GM19193 (cell line): ENCODE measurements at regions not wholly inside any gene's neighbourhood (a gene's known extent, or its start where the extent isn't known, plus 50 kb on each side); places are given as distances from the start of the nearest gene placed in this dataset.

Experiments used
- POLR2A ChIP-seq: IDR thresholded peaks from 4 replicates; pipeline ENCODE4 v1.6.1; 2011; ENCODE audit not compliant: insufficient read depth, insufficient read length; ENCODE audit errors: extremely low read depth

- no peak for TF ChIP-seq POLR2A
These were observed 524.0 kb downstream of the UTRN start for GRCh38 chr6:144809120-144809519.

- no peak for TF ChIP-seq POLR2A
These were observed 524.8 kb downstream of the UTRN start for GRCh38 chr6:144809969-144810368.

GRCh38 chr6:144811140-144811539 lies 526.0 kb downstream of the UTRN start:
- TF ChIP-seq POLR2A = no peak

GRCh38 chr6:144816936-144817335 lies 531.8 kb downstream of the UTRN start:
- TF ChIP-seq POLR2A = no peak

GRCh38 chr6:144820270-144820669 lies 535.1 kb downstream of the UTRN start:
- no peak for TF ChIP-seq POLR2A

- no peak for TF ChIP-seq POLR2A
These were observed 538.0 kb downstream of the UTRN start for GRCh38 chr6:144823131-144823530.

GRCh38 chr6:144824018-144824417 lies 538.9 kb downstream of the UTRN start:
- no peak for TF ChIP-seq POLR2A

GRCh38 chr6:144834426-144835038 lies 549.4 kb downstream of the UTRN start:
- no peak for TF ChIP-seq POLR2A

GRCh38 chr6:144835322-144835973 lies 550.3 kb downstream of the UTRN start:
- TF ChIP-seq POLR2A = no peak

GRCh38 chr6:144840619-144841018 lies 555.5 kb downstream of the UTRN start:
- no peak for TF ChIP-seq POLR2A

- no peak for TF ChIP-seq POLR2A
These were observed 558.6 kb downstream of the UTRN start for GRCh38 chr6:144843701-144844100.

GRCh38 chr6:144844596-144844995 lies 559.5 kb downstream of the UTRN start:
- TF ChIP-seq POLR2A = no peak

GRCh38 chr6:144845186-144845585 lies 560.1 kb downstream of the UTRN start:
- no peak for TF ChIP-seq POLR2A

- no peak for TF ChIP-seq POLR2A
These were observed 562.8 kb downstream of the UTRN start for GRCh38 chr6:144847916-144848315.

- TF ChIP-seq POLR2A = no peak
These were observed 564.8 kb downstream of the UTRN start for GRCh38 chr6:144849920-144850319.

- no peak for TF ChIP-seq POLR2A
These were observed 568.5 kb downstream of the UTRN start for GRCh38 chr6:144853603-144854002.

GRCh38 chr6:144854654-144855053 lies 569.5 kb downstream of the UTRN start:
- no peak for TF ChIP-seq POLR2A

GRCh38 chr6:144855375-144855774 lies 570.2 kb downstream of the UTRN start:
- TF ChIP-seq POLR2A = no peak
